Endothelial cell (in vitro differentiated cells): ENCODE measurements at regions not wholly inside any gene's neighbourhood (a gene's known extent, or its start where the extent isn't known, plus 50 kb on each side); places are given as distances from the start of the nearest gene placed in this dataset.

Experiments
- DNase-seq: peaks from one replicate; pipeline ENCODE4 v3.0.0; 2021; ENCODE audit warnings: low spot score
- H3K27ac Mint-ChIP-seq: one replicate; pipeline ENCODE4 v1.8.0; 2021; ENCODE audit warnings: mixed read lengths, inconsistent platforms; ENCODE audit not compliant: unreplicated experiment
- H3K27me3 Mint-ChIP-seq: one replicate; pipeline ENCODE4 v1.8.0; 2021; ENCODE audit warnings: mild to moderate bottlenecking, moderate library complexity, mixed read lengths, inconsistent platforms; ENCODE audit not compliant: unreplicated experiment
- H3K36me3 Mint-ChIP-seq: one replicate; pipeline ENCODE4 v1.8.0; 2021; ENCODE audit warnings: mild to moderate bottlenecking, low read depth, mixed read lengths, inconsistent platforms; ENCODE audit not compliant: unreplicated experiment
- H3K4me1 Mint-ChIP-seq: one replicate; pipeline ENCODE4 v1.8.0; 2021; ENCODE audit warnings: mild to moderate bottlenecking, mixed read lengths, inconsistent platforms; ENCODE audit not compliant: unreplicated experiment
- H3K4me3 Mint-ChIP-seq: one replicate; pipeline ENCODE4 v1.8.0; 2021; ENCODE audit warnings: mild to moderate bottlenecking, mixed read lengths, inconsistent platforms; ENCODE audit not compliant: unreplicated experiment
- H3K9me3 Mint-ChIP-seq: one replicate; pipeline ENCODE4 v1.8.0; 2021; ENCODE audit warnings: mixed read lengths, inconsistent platforms; ENCODE audit not compliant: unreplicated experiment
- CTCF ChIP-seq: fragments of 200-600 bp; sonication (generic); IDR thresholded peaks from one replicate; pipeline ENCODE4 v1.5.0; 2021; ENCODE audit warnings: antibody characterized with exemption; ENCODE audit not compliant: unreplicated experiment

GRCh38 chr5:3364941-3365340 is 230.7 kb upstream of the IRX1 start:
- Mint-ChIP-seq H3K4me1 (no peaks in the 10 kb centered on the region), H3K9me3 (peaks cover 8% of the 10 kb centered on the region), H3K27me3 (peaks cover 5% of the 10 kb centered on the region), H3K27ac (no peak overlapping the region), H3K4me3 (no peak overlapping the region), H3K36me3 (peaks cover 4% of the 10 kb centered on the region)
- TF ChIP-seq CTCF = no peak
- DNase-seq = no peak

GRCh38 chr5:3364433-3364832 is 231.2 kb upstream of the IRX1 start:
- peaks cover 8% of the 10 kb centered on the region for H3K9me3 Mint-ChIP-seq
- H3K4me1 Mint-ChIP-seq = no peaks in the 10 kb centered on the region
- no peak overlapping the region for H3K4me3 Mint-ChIP-seq
- H3K27ac Mint-ChIP-seq = no peak overlapping the region
- H3K36me3 Mint-ChIP-seq = peaks cover 4% of the 10 kb centered on the region
- no peak for DNase-seq
- TF ChIP-seq CTCF = no peak
- peaks cover 5% of the 10 kb centered on the region for H3K27me3 Mint-ChIP-seq

DNA sequence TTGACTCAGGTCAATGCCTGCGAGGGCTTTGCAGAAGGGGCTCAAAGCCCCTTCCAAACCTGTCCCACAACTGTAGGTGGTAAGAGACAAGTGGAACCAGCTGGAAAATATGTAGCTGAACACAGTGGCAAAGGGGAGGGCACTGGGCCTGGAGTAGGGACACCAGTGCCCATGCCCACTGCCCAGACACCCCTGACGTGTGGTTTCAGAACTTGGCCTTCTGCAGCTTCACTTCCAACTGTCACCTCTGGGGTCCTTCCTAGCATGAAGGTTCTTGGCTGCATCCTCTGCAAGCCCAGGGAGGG is 233.1 kb upstream of the IRX1 start:
- Mint-ChIP-seq H3K4me3 (no peak overlapping the region), H3K36me3 (peaks cover 4% of the 10 kb centered on the region), H3K27ac (no peak overlapping the region), H3K9me3 (peaks cover 8% of the 10 kb centered on the region), H3K4me1 (no peaks in the 10 kb centered on the region), H3K27me3 (peaks cover 5% of the 10 kb centered on the region)
- no peak for DNase-seq
- no peak for TF ChIP-seq CTCF

- DNase-seq = no peak
- H3K36me3 Mint-ChIP-seq = peaks cover 4% of the 10 kb centered on the region
- H3K9me3 Mint-ChIP-seq = peaks cover 8% of the 10 kb centered on the region
- no peaks in the 10 kb centered on the region for H3K4me1 Mint-ChIP-seq
- TF ChIP-seq CTCF = no peak
- no peak overlapping the region for H3K4me3 Mint-ChIP-seq
- H3K27ac Mint-ChIP-seq = no peak overlapping the region
- H3K27me3 Mint-ChIP-seq = peaks cover 5% of the 10 kb centered on the region
Observed at GRCh38 chr5:3361811-3362605, 233.6 kb upstream of the IRX1 start.

DNA sequence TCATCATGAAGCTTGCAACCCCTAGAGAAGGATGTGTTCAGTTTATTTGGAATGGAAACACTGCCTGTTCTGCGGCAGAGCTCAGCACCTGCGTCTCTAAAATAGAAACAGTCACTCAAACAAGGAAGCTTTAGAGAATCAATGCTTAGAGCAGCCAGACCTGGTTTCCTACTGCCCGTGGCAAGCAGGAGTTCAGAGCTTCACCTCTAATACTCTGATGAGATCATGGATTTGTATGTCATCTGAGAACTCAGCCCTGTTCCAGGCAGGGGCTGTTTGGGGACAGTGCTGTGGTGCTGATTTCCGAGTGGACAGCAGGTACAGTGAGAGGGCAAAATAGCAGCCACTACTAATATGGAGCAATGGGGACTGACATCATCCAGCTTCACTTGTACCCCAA is 236.0 kb upstream of the IRX1 start:
- no peak for TF ChIP-seq CTCF
- peaks cover 4% of the 10 kb centered on the region for H3K36me3 Mint-ChIP-seq
- peaks cover 8% of the 10 kb centered on the region for H3K9me3 Mint-ChIP-seq
- no peak overlapping the region for H3K4me3 Mint-ChIP-seq
- no peak for DNase-seq
- peaks cover 2% of the 10 kb centered on the region for H3K27me3 Mint-ChIP-seq
- no peaks in the 10 kb centered on the region for H3K4me1 Mint-ChIP-seq
- no peak overlapping the region for H3K27ac Mint-ChIP-seq
